GM21381 (cell line): ENCODE measurements at regions not wholly inside any gene's neighbourhood (a gene's known extent, or its start where the extent isn't known, plus 50 kb on each side); places are given as distances from the start of the nearest gene placed in this dataset.
"Not testable (repeated sequence)": the region's sequence is repeated elsewhere in the genome, so short reads cannot be mapped to it uniquely, and the experiment has no call there.

Experiments used
- ATAC-seq: cut with Tn5 transposase; IDR thresholded peaks from one replicate; pipeline ENCODE4 v1.9.1; 2021; ENCODE audit warnings: mild to moderate bottlenecking, moderate library complexity; ENCODE audit not compliant: unreplicated experiment

DNA sequence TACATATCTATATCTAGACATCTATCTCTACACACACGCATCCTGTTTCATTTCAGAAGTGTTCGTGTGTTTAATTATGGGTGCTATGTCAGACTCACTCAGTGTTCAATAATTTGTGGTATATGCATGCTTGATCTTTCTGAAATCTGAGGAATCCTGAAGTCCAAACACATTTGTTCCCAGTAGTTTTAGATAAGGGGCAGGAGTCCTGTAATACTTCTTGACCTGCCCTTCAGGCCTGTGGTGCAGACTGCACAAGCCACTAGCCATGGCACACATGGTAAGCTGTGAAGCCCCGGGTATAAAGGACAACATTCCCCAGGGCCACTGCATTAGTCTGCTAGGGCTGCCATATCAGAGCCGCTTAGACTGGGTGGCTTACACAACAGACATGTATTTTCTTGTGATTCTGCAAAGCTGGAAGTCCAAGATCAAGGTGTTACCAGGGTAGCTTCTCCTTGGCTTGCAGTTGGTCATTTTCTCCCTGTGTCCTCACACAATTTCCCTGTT lies 267.2 kb downstream of the RHOU start:
- ATAC-seq: no peak

DNA sequence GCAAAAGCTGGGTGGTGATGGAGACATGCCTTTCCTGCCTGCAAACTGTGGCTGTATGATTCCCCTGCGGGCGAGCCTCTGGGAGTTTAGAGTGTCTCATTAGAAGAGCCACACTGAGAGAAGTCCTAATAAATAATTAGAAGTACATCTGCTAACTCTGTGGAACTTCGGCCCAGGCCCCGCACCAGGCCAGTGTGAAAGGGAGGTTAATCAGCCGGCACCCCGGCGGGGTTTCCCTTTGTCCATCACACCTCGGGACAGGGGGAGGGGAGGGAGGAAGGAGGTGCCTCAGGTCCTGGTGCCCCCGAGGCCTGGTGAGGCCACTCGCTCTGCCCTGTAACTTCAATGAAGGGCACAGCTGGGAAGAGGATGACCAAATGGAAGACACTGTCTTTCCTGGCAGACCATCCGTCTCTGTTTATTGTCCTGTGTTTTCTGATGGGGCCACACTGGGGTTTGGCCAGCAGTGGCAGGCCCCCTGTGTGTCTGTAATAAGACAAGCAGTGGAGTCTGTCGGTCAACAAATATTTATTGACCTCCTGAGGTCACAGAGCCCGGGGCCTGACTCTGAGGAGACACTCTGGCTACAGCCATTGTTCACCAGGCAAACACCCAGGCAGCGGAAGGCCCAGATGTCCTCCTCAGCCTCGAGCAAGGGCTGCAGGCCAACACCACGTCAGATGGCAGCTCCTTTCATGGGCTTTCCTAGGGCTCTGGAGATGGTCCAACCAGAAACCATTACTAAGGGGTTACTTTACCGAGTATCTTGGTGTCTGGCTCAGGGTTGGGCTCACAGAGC lies 267.5 kb upstream of the RAB4A start:
- no peak for ATAC-seq

DNA sequence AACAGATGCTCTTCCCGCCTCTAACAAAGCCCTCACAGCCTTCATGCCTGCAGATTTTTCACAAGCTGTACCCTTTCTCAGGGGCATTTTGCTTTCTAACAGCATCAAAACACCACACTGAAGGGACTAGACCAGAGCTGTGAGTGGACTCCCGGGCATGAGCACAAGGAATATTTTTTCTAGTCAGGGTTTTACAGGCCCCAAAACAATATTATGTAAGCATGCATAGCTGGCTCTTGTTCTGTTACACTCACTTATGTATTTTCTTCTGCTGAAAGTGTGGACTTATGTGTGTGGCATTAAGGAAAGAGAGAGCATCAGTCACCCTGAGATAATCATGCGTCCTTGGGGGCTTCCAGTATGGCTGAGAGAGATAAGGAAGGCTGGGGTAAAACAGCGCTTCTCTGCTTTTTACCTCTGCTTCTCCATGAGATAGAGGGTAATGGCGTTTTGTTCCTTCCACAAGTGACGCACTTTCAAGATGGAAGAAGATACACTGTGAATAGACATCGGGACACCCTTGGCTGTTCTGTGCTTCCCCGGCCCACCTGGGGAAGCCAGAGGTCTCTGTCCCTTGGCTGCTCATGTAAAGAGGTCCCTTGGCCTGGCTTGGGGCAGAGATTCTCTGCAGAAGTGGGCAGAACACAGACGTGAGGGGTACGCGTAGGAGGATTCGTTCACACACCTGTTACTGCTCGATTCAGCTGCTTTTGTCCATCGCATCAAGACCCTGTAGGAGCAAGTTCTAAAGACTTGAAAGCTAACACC lies 266.7 kb upstream of the RAB4A start:
- no peak for ATAC-seq

DNA sequence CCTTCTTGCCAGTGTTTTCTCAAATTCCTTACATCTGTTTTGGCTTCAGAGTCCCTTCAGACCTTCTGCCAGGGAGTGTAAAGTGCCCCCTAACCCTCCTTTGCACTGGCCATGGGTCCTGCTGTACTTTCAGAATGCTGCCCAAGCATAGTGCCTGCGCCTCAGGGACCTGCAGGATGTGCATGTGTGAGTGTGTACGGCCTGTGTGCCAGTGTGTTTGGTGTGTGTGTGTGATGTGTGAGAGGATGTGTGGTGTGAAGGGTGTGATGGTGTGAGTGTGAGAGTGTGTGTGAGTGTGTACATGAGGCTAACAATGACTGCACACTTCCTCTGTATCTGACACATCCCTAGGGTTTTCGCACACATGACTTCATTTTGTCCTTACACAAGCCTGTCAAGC lies 265.8 kb upstream of the RAB4A start:
- no peak for ATAC-seq

DNA sequence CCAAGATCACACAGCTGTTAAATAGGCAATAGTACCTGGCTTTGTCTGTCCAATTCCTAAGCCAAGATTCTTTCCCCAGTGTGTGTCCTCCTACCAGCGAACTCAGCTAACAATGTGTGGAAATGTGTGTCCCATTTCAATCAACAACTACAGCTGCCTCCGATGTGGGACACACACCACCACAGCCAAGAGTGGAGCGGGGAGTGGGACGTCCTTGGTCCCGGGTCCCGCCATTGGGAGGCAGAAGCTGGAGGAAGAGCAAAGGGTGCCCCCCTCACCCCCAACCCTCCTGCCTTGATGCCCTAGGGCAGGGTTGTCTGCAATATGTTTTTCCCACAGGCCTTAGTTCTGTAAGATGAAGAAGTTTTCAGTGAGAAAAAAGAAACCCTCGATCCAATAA lies 265.4 kb upstream of the RAB4A start:
- ATAC-seq: no peak

DNA sequence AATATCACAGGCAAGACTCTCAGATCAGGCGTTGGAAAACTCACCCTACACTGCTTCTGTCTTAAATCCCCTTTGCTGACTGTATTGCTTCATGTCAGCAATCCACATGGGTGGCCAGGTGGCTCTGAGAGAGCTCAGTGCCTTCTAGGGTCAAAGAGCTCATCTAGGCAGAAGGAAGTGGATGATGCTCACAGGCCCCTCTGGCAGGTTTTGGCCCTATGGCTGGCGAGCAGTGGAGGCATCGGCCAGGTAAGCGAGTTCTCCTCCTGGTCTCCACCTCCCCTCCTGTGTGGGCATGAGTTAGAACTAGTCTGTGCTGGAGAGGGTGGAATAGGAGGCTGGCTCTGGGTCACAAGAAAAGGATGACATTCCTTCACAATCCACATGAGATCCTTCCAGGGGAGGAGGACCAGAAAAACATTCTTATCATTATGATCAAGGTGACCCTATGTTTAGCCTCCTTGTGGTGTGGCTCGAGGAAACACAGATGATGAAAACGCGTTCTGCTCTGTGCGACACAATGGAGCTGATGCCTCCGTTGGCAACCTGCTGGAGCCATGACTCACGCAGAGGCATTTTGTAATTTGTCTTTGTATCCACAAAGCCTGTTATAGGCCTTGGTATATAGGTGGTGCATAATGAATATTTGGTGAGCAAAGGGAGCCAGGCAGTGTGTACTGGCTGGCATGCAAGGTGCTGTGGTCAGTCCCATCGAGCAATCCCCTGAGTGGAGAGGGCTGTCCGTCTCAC lies 264.6 kb upstream of the RAB4A start:
- ATAC-seq: no peak

DNA sequence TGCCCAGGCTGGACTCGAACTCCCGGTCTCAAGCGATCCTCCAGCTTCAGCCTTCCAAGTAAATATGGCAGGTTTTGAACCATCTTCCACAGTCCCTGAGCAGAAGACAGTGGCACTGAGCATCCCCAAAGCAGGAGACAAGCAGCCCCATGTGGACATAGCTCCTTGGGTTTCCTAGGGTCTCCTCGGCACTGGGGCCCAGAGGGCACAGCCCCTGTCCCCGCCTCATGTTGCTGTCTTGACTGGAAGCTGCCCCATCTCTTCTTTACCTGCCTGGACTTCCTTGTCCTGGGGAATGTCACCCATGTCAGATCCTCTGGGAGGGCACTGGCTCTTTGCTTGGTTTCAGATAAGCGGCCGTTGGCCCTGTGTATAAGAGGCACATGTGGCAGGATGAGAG lies 263.7 kb upstream of the RAB4A start:
- no peak for ATAC-seq

DNA sequence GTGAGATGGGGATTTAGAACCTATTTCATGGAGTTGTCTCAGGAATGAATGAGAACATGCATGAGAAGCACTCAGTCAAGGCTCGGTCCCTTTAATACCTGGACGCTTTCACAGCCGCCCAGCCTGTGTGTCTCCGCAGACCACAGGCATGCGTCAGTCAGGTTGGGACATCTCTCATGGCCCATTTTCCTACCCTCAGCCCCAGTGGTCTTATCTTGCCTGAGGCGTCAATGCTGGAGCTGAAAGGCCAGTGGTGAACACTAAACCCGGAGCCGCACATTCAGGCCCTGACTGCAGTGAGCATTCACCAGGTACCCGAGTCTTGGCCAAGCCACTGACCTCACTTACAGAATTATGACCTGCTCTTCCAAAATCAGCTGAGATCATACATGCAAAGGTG lies 263.2 kb upstream of the RAB4A start:
- no peak for ATAC-seq

DNA sequence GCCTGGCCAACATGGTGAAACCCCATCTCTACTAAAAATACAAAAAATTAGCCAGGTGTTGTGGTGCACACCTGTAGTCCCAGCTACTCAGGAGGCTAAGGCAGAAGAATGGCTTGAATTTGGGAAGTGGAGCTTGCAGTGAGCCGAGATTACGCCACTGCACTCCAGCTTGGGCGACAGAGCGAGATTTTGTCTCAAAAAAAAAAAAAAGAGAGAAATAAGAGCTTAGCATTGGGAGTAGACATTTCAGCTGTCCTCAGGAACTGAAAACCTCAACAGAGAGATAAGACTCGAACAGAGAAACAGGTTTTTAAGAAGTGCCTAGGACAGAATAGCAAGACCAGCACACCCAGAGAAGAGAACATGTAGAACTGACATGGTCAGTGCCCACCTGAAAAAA lies 262.6 kb upstream of the RAB4A start:
- not testable (repeated sequence) for ATAC-seq

DNA sequence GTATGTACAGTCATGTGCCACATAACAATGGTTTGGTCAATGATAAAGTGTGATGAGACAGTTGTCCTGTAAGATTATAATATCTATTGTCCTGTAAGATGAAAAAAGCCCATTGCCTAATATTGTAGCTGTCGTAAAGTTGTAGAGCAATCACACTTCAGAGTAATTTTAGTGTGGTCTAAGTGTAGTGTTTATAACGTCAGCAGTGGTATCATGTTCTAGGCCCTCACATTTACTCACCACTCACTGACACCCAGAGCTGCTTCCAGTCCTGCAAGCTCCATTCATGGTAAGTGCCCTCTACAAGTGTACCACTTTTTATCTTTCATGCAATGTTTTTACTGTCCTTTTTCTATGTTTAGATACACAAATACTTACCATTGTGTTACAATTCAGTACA lies 259.9 kb upstream of the RAB4A start:
- no peak for ATAC-seq

DNA sequence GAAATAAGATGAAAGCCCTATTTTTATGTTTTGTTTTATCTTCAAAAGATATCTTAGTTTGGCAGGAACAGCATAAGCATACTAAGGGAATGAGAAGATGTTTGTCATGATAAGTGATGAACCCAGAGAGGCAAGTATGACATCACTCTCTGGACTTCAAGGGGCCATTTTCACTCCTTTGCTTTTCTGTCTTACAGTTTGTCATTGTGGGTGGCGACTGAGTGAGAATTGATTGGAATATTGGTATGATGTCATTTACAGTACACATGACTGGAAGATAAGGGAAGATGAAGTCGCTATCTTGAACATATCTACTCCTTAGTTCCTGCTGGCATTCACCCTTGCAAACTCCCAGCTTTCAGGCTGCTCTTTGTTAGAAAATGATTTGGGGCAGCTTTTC lies 258.1 kb upstream of the RAB4A start:
- ATAC-seq: no peak

DNA sequence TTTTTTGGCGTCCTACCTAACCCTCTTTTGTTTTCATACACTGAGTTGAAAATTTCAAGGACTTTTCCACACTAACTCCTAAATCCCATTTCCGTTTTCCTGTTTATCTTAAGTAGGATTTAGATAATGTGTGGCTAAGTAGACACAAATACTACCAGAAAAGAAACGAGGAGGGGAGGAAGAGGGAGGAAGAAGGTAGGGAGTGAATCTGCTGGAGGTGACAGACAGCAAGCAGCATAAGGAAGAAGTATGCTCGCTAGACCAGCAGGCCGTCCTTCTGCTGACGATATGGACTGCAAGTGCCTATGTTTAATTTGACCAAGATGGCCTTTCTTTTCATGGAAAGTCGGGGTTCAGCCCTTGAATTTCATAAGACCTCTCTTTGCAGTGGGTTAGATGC lies 256.9 kb upstream of the RAB4A start:
- no peak for ATAC-seq

DNA sequence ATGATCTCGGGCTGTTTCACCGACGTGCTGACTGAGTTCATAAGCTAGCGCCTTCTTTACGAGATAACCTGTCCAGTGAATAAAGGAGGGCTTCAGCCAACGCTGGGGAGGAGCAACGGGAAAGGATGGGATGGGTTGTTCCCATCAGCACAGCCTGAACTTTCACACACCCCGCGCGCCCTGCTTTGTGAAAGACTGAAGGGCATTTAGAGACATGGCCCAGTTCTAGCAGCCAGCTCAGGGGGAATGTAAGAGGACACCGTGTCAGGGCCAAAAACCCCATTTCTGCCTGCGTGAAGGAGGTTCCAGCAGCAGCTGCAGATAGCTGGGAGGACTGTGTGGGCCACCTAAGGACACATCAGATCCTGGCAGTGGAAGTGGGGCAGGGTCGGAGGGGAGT lies 255.1 kb upstream of the RAB4A start:
- ATAC-seq: no peak

DNA sequence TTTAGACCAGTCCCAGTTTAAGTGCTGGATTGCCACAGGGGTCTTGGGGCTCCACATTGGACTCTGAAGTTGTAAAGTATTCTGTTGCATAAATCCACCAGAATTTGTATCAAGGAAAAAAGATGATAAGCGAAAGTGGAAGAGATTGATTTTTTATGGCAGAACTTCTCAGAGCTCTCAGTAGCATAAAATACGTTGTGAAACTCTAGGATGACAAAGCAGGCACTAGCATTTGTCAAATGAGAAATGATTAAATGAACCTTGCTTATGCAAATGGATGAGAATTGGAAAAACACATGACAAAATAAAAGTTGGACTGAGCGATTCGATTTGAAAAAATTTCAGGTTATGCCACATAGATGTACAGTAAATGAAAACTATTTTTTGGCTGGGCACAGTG lies 253.8 kb upstream of the RAB4A start:
- ATAC-seq: no peak

DNA sequence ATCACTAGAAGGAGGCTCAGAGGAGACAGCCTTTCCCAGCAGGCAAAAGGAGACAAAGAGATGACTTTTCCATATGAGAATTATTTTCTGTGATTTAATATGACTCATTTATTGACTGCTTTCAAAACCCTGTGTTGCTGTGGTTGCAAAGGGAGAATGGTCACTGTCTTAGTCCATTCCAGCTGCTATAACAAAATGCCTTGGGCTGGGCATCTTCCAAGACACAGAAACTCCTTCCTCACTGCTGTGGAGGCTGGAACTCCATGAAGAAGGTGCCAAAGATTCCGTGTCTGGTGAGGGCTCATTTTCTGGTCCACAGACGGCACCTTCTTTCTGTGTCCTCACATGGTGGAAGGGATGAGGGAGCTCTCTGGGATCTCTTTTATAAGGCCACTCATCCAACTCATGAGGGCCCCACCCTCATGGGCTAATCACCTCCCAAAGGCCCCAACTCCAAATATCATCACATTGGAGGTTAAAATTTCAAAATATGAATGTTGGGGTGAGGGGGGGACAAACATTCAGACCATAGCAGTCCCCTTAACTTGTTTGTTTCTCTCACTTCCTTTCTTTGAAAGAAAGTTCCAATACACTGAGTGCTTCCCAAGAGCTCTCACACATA lies 252.1 kb upstream of the RAB4A start:
- ATAC-seq: no peak

DNA sequence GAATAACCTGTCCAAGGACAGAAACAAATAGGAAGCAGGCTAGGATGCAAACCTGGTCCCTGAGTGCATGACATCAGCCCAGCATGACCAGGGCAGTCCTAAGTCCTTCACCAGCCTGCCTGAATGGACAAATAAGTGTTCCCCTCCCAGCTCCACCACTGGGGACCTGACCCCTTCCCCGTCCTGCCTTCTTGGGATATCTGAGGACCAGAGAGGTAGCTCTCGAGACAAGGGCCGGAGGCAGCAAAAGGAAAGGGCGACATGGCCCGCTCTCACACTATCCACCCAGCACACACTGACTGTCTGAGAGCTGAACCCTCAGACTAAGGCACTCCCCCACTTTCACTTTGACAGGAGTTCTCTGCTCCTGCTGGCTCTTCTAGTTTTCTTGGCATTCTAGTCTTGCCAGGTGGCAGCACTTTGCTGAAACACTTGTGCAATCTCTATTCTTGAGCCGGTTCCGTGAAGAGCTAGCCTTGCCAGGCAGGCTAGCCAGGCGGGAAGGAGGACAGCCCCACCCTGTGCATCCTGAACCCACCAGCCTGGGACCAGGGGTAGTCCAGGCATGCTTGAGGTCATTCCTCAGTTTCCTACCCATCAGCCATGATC lies 251.1 kb upstream of the RAB4A start:
- ATAC-seq: no peak

DNA sequence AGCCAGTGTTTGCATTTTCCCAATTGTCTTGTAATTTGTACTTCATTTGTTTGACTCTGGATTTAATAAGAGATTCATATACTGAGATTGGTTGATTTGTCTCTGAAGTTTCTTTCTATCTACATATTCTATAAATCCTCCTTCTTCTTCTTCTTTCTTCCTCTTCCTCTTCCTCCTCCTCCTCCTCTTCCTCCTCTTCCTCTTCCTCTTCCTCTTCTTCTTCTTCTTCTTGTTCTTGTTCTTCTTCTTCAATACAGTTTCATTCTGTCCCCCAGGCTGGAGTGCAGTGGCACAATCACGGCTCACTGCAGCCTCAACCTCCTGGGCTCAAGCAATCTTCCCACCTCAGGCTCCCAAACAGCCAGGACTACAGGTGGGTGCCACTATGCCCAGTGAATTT lies 249.9 kb upstream of the RAB4A start:
- ATAC-seq: not testable (repeated sequence)

DNA sequence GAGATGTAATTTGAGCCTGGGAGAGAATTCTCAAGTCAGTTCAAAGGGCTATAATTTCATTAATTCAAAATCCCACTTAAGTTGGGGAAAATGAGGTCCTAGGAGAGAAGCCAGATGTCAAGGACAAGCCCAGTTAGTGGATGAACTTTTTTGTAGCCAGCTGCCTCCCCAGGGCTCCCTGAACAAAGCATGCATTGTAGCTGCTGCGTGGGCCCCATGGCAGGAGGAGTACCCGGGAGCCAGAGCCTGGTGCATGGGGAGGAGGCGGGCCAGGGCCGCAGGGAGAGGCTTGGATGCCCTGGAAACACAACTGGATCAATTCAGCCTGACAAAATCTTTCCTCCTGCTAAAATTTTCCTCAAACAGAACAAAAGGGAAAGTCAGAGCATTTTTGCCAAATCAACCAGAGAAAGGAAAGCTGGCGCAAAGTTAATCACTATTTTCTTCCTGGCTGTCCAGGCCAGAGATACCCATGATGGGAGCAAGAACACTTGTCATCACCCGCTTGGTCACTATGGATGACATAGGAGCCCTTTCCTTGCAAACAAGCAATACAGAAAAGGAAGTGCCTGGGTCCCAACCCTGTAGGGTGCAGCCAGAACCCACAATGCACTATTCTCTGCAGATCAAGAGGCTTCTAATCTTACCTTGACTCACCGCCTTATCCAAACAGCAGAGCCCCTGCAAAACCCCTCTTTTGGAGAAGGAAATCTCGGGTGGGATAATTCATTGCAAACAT lies 248.1 kb upstream of the RAB4A start:
- no peak for ATAC-seq

DNA sequence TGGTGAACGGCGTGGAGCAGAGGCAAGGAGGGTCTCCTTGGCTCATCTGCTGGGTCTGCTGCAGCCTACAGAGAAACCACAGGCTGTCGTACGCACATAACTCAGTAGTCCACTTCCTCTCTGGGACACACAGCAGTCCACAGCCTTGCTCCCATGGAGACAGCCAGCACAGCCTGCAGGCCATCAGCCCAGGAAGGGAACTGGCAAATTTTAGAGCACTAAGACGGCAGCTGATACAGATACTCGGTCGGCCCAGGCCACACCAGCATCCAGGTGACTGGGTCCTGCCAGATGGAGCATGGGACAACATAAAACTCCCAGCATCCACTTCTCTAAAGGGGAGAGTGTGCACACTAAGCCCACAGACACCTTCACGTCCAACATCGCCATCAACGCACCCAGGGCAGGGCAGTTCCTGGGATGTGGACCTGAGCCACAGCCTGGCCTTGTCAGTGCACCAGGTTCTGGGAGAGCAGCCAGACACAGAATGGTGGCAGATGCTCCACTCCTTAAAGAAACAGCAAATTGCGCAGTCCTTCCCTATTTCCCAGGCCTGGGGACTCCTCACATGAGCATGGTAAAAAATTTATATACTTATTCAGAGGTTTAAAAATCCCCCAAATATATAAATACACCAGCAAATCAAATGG lies 247.1 kb upstream of the RAB4A start:
- ATAC-seq: no peak
